Lung (tissue), 11 donors: ENCODE measurements at regions not wholly inside any gene's neighbourhood (a gene's known extent, or its start where the extent isn't known, plus 50 kb on each side); places are given as distances from the start of the nearest gene placed in this dataset.

Source experiments
- ATAC-seq: fragments of 200-7000 bp; cut with Tn5 transposase; one replicate; pipeline ENCODE4 v1.9.1; 2020; ENCODE audit warnings: moderate number of reproducible peaks; ENCODE audit not compliant: insufficient read depth, low FRiP score
- DNase-seq, 3 donors: peaks; one replicate each; pipeline ENCODE4 v3.0.0-alpha.2; 2013 to 2017
- H3K27ac ChIP-seq, 2 donors: one replicate each; pipeline ENCODE4 v1.5.1; 2013; ENCODE audit warnings: mild to moderate bottlenecking in 2 of 2, moderate library complexity in 2 of 2, control low read depth in 1 of 2, inconsistent platforms in 1 of 2, low read depth in 1 of 2, low read length in 1 of 2
- H3K27me3 ChIP-seq, 3 donors: one replicate each; pipeline ENCODE4 v1.5.1; 2013; ENCODE audit warnings: low read length in 2 of 3; ENCODE audit not compliant: control insufficient read depth in 3 of 3, insufficient read depth in 3 of 3
- H3K36me3 ChIP-seq, 4 donors: one replicate each; pipeline ENCODE4 v1.5.1; 2013; ENCODE audit warnings: low read length in 4 of 4, mild to moderate bottlenecking in 1 of 4, moderate library complexity in 1 of 4; ENCODE audit not compliant: control insufficient read depth in 4 of 4, insufficient read depth in 4 of 4
- H3K4me1 ChIP-seq, 5 donors: one replicate each; pipeline ENCODE4 v1.5.1; 2013; ENCODE audit warnings: low read length in 5 of 5, mild to moderate bottlenecking in 2 of 5, moderate library complexity in 1 of 5; ENCODE audit not compliant: control insufficient read depth in 5 of 5, insufficient read depth in 5 of 5
- H3K4me3 ChIP-seq: one replicate; pipeline ENCODE4 v1.5.1; 2013; ENCODE audit warnings: mild to moderate bottlenecking, control low read depth, moderate library complexity
- H3K9ac ChIP-seq, 2 donors: one replicate each; pipeline ENCODE4 v1.5.1; 2013; ENCODE audit warnings: low read length in 2 of 2, control low read depth in 1 of 2; ENCODE audit not compliant: insufficient read depth in 1 of 2
- H3K9me3 ChIP-seq, 4 donors: one replicate each; pipeline ENCODE4 v1.5.1; 2013; ENCODE audit warnings: low read length in 3 of 4, mild to moderate bottlenecking in 1 of 4, moderate library complexity in 1 of 4; ENCODE audit not compliant: control insufficient read depth in 4 of 4, insufficient read depth in 3 of 4
- WGBS, 2 donors: extraction: QIAGEN DNeasy Blood & Tissue Kit; methylation state at CpG; one replicate each; pipeline ENCODE4 v1.1.7; 2013; 5-methylcytosine and 5-hydroxymethylcytosine counted together
- TF ChIP-seq, protein P1 (sequence below): IDR thresholded peaks from 2 replicates; pipeline ENCODE4 v1.5.1; 2012; ENCODE audit warnings: mild to moderate bottlenecking; ENCODE audit errors: control extremely low read depth, extremely low read depth
- donor health status: control.
- donor health status: control.
- donor health status: Bipolar disorder and iron deficiency.
- donor health status: healthy.
- donor health status: DM: yes; HTN: yes; CAD: no.

DNA sequence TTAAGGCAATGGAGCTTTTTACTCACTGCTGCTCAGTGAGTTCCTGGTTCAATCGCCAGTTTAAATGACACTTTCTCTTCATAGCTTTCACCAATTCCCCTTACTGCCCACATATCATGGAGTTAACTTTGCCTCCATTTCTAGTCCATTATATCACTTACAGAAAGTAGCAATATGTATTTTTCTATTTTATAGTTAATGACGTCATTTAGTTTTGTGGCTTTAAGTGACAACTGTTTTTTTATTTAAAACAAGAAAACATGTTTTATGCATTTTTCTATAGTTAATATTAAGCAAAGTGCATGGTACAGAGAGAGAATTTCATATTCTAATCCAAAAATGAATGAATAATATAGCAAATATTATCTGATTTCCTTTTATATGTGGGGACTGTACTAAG lies 363.3 kb downstream of the CDC14C start:
- Histone ChIP-seq H3K36me3 (no peaks in the 10 kb centered on the region), H3K27ac (no peak overlapping the region), H3K9me3 (peaks cover 0 to 2% (median 0%) of the 10 kb centered on the region in 4 donors), H3K4me3 (no peak overlapping the region), H3K27me3 (no peaks in the 10 kb centered on the region), H3K4me1 (no peaks in the 10 kb centered on the region), H3K9ac (no peak overlapping the region)
- ATAC-seq (no peak), DNase-seq (no peak)
- 95 to 96% methylated on average over 2 of the region's 2 CpGs for WGBS, 2 donors
- TF ChIP-seq, protein P1, sequence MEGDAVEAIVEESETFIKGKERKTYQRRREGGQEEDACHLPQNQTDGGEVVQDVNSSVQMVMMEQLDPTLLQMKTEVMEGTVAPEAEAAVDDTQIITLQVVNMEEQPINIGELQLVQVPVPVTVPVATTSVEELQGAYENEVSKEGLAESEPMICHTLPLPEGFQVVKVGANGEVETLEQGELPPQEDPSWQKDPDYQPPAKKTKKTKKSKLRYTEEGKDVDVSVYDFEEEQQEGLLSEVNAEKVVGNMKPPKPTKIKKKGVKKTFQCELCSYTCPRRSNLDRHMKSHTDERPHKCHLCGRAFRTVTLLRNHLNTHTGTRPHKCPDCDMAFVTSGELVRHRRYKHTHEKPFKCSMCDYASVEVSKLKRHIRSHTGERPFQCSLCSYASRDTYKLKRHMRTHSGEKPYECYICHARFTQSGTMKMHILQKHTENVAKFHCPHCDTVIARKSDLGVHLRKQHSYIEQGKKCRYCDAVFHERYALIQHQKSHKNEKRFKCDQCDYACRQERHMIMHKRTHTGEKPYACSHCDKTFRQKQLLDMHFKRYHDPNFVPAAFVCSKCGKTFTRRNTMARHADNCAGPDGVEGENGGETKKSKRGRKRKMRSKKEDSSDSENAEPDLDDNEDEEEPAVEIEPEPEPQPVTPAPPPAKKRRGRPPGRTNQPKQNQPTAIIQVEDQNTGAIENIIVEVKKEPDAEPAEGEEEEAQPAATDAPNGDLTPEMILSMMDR: no peak

GRCh38 chr7:49294611-49295010 lies 370.3 kb downstream of the CDC14C start:
- Histone ChIP-seq H3K9ac (no peak overlapping the region), H3K36me3 (no peaks in the 10 kb centered on the region), H3K27me3 (no peaks in the 10 kb centered on the region), H3K4me1 (no peaks in the 10 kb centered on the region), H3K9me3 (no peaks in the 10 kb centered on the region), H3K4me3 (no peak overlapping the region), H3K27ac (no peak overlapping the region)
- WGBS, 2 donors: 82 to 90% methylated on average over 4 of the region's 4 CpGs
- DNase-seq (no peak), ATAC-seq (no peak)
- TF ChIP-seq, protein P1: no peak

DNA sequence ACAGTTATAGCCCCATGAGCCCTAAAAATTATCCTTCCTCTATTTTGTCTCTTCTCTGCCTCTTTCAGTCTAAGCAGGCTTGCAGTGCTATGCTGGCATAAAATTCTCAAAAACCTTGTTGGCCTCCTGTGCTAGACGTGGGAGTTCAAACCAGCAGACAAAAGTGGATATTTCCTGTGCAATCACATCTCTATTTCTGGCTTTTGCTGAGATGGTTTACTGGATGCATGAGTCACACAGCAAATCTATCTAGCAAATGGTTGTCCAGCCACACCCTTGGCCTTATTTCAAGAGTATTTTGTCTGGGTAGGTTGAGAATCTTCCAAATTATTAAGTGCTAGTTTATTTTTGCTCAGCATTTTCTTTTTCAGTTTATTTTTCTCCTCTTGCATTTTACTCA lies 370.8 kb downstream of the CDC14C start:
- no peaks in the 10 kb centered on the region for H3K9me3 ChIP-seq
- no peaks in the 10 kb centered on the region for H3K4me1 ChIP-seq
- ATAC-seq (no peak), DNase-seq (no peak)
- TF ChIP-seq, protein P1: no peak
- no peaks in the 10 kb centered on the region for H3K27me3 ChIP-seq
- H3K4me3 ChIP-seq: no peak overlapping the region
- no peak overlapping the region for H3K9ac ChIP-seq
- H3K36me3 ChIP-seq: no peaks in the 10 kb centered on the region
- WGBS, 2 donors: 26 to 52% methylated on average over 1 of the region's 1 CpG
- no peak overlapping the region for H3K27ac ChIP-seq

- H3K36me3 ChIP-seq: no peaks in the 10 kb centered on the region
- H3K27me3 ChIP-seq: no peaks in the 10 kb centered on the region
- no peaks in the 10 kb centered on the region for H3K9me3 ChIP-seq
- ATAC-seq: no peak
- no peak for DNase-seq
- TF ChIP-seq, protein P1: no peak
- H3K27ac ChIP-seq: no peak overlapping the region
- 64 to 72% methylated on average over 1 of the region's 1 CpG for WGBS, 2 donors
- H3K9ac ChIP-seq: no peak overlapping the region
- H3K4me1 ChIP-seq: no peaks in the 10 kb centered on the region
- no peak overlapping the region for H3K4me3 ChIP-seq
These were observed 373.6 kb downstream of the CDC14C start for GRCh38 chr7:49297958-49298357.
